ENCODE measurements at regions not wholly inside any gene's neighbourhood (a gene's known extent, or its start where the extent isn't known, plus 50 kb on each side); places are given as distances from the start of the nearest gene placed in this dataset.

DNA sequence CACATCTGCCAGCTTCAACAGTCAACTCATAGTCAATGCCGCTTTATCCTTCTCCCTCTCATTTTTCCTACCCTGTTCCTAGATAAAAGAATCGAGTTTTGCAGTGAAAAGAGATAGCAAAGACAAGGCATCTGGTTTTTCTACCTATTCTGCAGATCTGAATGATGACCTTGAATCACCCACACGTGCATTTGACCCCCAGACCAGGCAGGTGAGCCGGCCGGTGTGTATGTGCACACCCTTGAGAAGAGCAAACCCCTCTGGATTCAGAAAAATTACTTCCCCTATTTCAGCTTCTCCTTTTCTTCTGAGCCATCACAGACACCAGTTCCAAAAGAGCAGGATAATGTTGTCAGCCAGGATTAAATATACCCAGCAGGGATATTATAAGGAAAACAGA lies 115.6 kb upstream of the ST6GAL2 start:
- DNase-seq = no peak
- no peak overlapping the region for H3K27ac ChIP-seq
- TF ChIP-seq, protein P1, sequence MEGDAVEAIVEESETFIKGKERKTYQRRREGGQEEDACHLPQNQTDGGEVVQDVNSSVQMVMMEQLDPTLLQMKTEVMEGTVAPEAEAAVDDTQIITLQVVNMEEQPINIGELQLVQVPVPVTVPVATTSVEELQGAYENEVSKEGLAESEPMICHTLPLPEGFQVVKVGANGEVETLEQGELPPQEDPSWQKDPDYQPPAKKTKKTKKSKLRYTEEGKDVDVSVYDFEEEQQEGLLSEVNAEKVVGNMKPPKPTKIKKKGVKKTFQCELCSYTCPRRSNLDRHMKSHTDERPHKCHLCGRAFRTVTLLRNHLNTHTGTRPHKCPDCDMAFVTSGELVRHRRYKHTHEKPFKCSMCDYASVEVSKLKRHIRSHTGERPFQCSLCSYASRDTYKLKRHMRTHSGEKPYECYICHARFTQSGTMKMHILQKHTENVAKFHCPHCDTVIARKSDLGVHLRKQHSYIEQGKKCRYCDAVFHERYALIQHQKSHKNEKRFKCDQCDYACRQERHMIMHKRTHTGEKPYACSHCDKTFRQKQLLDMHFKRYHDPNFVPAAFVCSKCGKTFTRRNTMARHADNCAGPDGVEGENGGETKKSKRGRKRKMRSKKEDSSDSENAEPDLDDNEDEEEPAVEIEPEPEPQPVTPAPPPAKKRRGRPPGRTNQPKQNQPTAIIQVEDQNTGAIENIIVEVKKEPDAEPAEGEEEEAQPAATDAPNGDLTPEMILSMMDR (conservative IDR thresholded peaks at IDR 0.05) = no peak
- TF ChIP-seq EZH2 (IDR thresholded peaks at IDR 0.05; ENCODE audit: low read depth) = no peak
- H3K4me2 ChIP-seq = no peak overlapping the region
- no peak overlapping the region for H3K4me3 ChIP-seq
- ChIA-PET POLR2A (ENCODE audit: unreplicated experiment) (no interaction called here), CTCF (no interaction called here)
- no peaks in the 10 kb centered on the region for H4K20me1 ChIP-seq (ENCODE audit: insufficient read depth)
- no peaks in the 10 kb centered on the region for H3K79me2 ChIP-seq (ENCODE audit: low read depth)
- no peaks in the 10 kb centered on the region for H3F3A ChIP-seq (ENCODE audit: insufficient read depth, low read depth)
- H3K36me3 ChIP-seq (ENCODE audit: low read depth) = no peaks in the 10 kb centered on the region
- H3K4me1 ChIP-seq (replicated peaks; ENCODE audit: insufficient read depth) = no peaks in the 10 kb centered on the region
- no peaks in the 10 kb centered on the region for H3K9me2 ChIP-seq (ENCODE audit: insufficient read depth)
- intact Hi-C loops (cut with micrococcal nuclease; ENCODE audit: unreplicated experiment) = no loop called here
- H2AFZ ChIP-seq = no peak overlapping the region
- no TSS peak for BruUV-seq (replicated peaks)
- H3K9me3 ChIP-seq (ENCODE audit: insufficient read depth, low read depth) = no peaks in the 10 kb centered on the region
- peaks cover 24% of the 10 kb centered on the region; the same call in 1 of the 2 replicates for H3K27me3 ChIP-seq (ENCODE audit: insufficient read depth, low read depth)

DNA sequence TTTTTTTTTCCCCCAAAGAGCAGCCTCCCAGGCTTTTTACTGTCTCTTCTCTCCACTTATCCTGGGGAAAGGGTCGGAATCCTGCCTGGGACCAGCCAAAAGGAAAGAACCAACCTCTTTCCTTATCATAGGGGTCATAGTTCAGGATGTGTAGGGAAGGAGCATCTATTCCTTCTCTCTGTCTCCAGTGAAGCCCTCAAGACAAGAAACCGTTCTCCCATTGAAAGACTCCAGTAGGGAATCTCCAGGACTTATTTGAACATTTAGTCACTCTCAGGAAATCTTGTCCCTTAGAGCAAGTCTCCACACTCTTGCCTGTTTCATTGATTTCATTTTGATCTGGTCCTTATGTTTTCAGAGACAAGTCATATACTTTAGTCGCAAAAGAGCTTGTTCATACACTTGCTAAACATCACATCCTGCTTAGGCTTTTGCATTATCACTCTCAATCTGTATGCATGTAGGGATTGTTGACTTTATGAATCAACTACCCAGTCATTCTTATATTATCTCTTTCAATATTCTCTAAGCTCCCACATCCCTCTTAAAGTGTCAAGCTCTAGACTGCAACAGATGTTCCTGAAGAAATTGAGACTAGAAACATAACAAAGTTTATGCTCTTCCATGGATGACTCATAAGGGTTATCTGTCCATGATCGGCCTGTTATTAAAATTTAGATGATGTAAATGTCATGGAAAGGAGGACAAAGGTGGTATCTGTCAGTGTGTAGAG lies 116.2 kb upstream of the ST6GAL2 start:
- Histone ChIP-seq H2AFZ (no peak overlapping the region), H3K27me3 (ENCODE audit: insufficient read depth, low read depth) (peaks cover 19% of the 10 kb centered on the region; the same call in 1 of the 2 replicates), H4K20me1 (ENCODE audit: insufficient read depth) (no peaks in the 10 kb centered on the region), H3F3A (ENCODE audit: insufficient read depth, low read depth) (no peaks in the 10 kb centered on the region), H3K79me2 (ENCODE audit: low read depth) (no peaks in the 10 kb centered on the region), H3K4me3 (no peak overlapping the region), H3K36me3 (ENCODE audit: low read depth) (no peaks in the 10 kb centered on the region), H3K9me3 (ENCODE audit: insufficient read depth, low read depth) (no peaks in the 10 kb centered on the region), H3K9me2 (ENCODE audit: insufficient read depth) (no peaks in the 10 kb centered on the region), H3K4me1 (replicated peaks; ENCODE audit: insufficient read depth) (no peaks in the 10 kb centered on the region), H3K4me2 (no peak overlapping the region), H3K27ac (no peak overlapping the region)
- intact Hi-C loops (cut with micrococcal nuclease; ENCODE audit: unreplicated experiment) = no loop called here
- ChIA-PET CTCF (no interaction called here), POLR2A (ENCODE audit: unreplicated experiment) (no interaction called here)
- DNase-seq = no peak
- TF ChIP-seq, protein P1 (conservative IDR thresholded peaks at IDR 0.05) = no peak
- no peak for TF ChIP-seq EZH2 (IDR thresholded peaks at IDR 0.05; ENCODE audit: low read depth)
- no TSS peak for BruUV-seq (replicated peaks)

DNA sequence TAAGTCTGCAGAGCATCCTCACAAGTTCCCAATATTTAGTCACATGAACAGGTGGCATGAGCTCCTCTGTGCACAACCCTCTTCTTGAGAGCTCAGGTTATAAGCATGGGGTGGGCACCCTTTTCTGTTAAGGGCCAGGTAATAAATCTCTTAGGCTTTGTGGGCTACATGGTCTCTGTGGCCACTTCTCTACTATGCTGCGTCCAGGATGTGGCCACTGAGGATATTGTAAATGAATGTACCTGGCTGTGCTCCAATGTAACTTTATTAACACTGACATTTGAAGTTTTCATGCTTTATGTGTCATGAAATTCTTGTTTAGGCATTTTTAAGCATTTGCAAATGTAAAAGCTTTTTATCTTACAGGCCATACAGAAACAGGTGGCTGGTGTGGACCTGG lies 116.8 kb upstream of the ST6GAL2 start:
- Histone ChIP-seq H3K27me3 (ENCODE audit: insufficient read depth, low read depth) (peaks cover 14% of the 10 kb centered on the region; the same call in 1 of the 2 replicates), H2AFZ (no peak overlapping the region), H4K20me1 (ENCODE audit: insufficient read depth) (no peaks in the 10 kb centered on the region), H3K36me3 (ENCODE audit: low read depth) (no peaks in the 10 kb centered on the region), H3K4me2 (no peak overlapping the region), H3K27ac (no peak overlapping the region), H3K79me2 (ENCODE audit: low read depth) (no peaks in the 10 kb centered on the region), H3K4me1 (replicated peaks; ENCODE audit: insufficient read depth) (no peaks in the 10 kb centered on the region), H3K4me3 (no peak overlapping the region), H3K9me3 (ENCODE audit: insufficient read depth, low read depth) (no peaks in the 10 kb centered on the region), H3K9me2 (ENCODE audit: insufficient read depth) (no peaks in the 10 kb centered on the region), H3F3A (ENCODE audit: insufficient read depth, low read depth) (no peaks in the 10 kb centered on the region)
- no peak for DNase-seq
- ChIA-PET POLR2A (ENCODE audit: unreplicated experiment) (no interaction called here), CTCF (no interaction called here)
- TF ChIP-seq, protein P1 (conservative IDR thresholded peaks at IDR 0.05) = no peak
- TF ChIP-seq EZH2 (IDR thresholded peaks at IDR 0.05; ENCODE audit: low read depth) = no peak
- intact Hi-C loops (cut with micrococcal nuclease; ENCODE audit: unreplicated experiment) = no loop called here
- BruUV-seq (replicated peaks) = no TSS peak
